A673 (cell line): ENCODE measurements at regions not wholly inside any gene's neighbourhood (a gene's known extent, or its start where the extent isn't known, plus 50 kb on each side); places are given as distances from the start of the nearest gene placed in this dataset.

Experiments
- BruUV-seq: library from RNA; stranded (reverse); fragments of 400-500 nt; replicated peaks from 2 replicates; lab custom pipeline; 2021; lab: Mats Ljungman, UMichigan
- CTCF ChIA-PET: fragments of 300-600 bp; sonication (Branson Sonifier 250); formaldehyde crosslinking; loops from one replicate; lab custom pipeline; 2022; ENCODE audit warnings: antibody characterized with exemption; lab: Charles Lee
- POLR2A ChIA-PET: fragments of 300-600 bp; sonication (Branson Sonifier 250); formaldehyde crosslinking; loops from one replicate; lab custom pipeline; 2022; ENCODE audit warnings: antibody characterized with exemption; ENCODE audit not compliant: low non-redundant PET; lab: Charles Lee
- DNase-seq: peaks from one replicate; pipeline ENCODE4 v3.0.0-alpha.2; 2015; ENCODE audit warnings: low spot score
- H3K27ac ChIP-seq: fragments of 200-600 bp; sonication (generic); 2 replicates; pipeline ENCODE4 v1.5.1; 2016; ENCODE audit warnings: mixed run types, low read depth, mild to moderate bottlenecking, mixed read lengths, antibody characterized with exemption, low read length; ENCODE audit not compliant: poor library complexity, severe bottlenecking
- H3K27me3 ChIP-seq: fragments of 200-600 bp; sonication (generic); replicated peaks from 2 replicates; pipeline ENCODE4 v1.6.1; 2017; ENCODE audit warnings: mixed run types, low read depth, mild to moderate bottlenecking, mixed read lengths, antibody characterized with exemption, low read length; ENCODE audit not compliant: insufficient read depth, poor library complexity
- H3K36me3 ChIP-seq: fragments of 200-600 bp; sonication (generic); 2 replicates; pipeline ENCODE4 v1.6.1; 2016; ENCODE audit warnings: mixed run types, mild to moderate bottlenecking, mixed read lengths, antibody characterized with exemption, low read length; ENCODE audit not compliant: insufficient read depth, poor library complexity, severe bottlenecking
- H3K4me1 ChIP-seq: fragments of 200-600 bp; sonication (generic); 2 replicates; pipeline ENCODE4 v1.6.1; 2017; ENCODE audit warnings: mixed run types, mild to moderate bottlenecking, mixed read lengths, antibody characterized with exemption, low read length; ENCODE audit not compliant: insufficient read depth, poor library complexity, severe bottlenecking
- H3K4me3 ChIP-seq: fragments of 200-600 bp; sonication (generic); 2 replicates; pipeline ENCODE4 v1.5.1; 2016; ENCODE audit warnings: low read depth, mixed run types, mild to moderate bottlenecking, mixed read lengths, low read length; ENCODE audit not compliant: poor library complexity, severe bottlenecking
- H3K9me3 ChIP-seq: fragments of 200-600 bp; sonication (generic); 2 replicates; pipeline ENCODE4 v1.6.1; 2016; ENCODE audit warnings: mixed run types, low read depth, mild to moderate bottlenecking, mixed read lengths, antibody characterized with exemption, low read length; ENCODE audit not compliant: poor library complexity, severe bottlenecking
- CTCF ChIP-seq: fragments of 300-800, 200-600 bp; sonication (generic); conservative IDR thresholded peaks from 2 replicates; pipeline ENCODE4 v1.5.1; 2017; ENCODE audit warnings: low read depth, mild to moderate bottlenecking, antibody characterized with exemption, low read length, moderate library complexity, mixed read lengths
- EZH2 ChIP-seq: fragments of 200-600 bp; sonication (generic); IDR thresholded peaks from 2 replicates; pipeline ENCODE4 v1.6.1; 2017; ENCODE audit warnings: borderline replicate concordance, low read depth, mild to moderate bottlenecking, mixed read lengths, antibody characterized with exemption, low read length; ENCODE audit not compliant: poor library complexity, severe bottlenecking
- intact Hi-C: fragments of 100-400 bp; cut with micrococcal nuclease; formaldehyde crosslinking; loops from one replicate; pipeline ENCODE4 v1.10.0; 2022; ENCODE audit not compliant: unreplicated experiment

- intact Hi-C loops, result no loop called here
- Histone ChIP-seq H3K4me3 (no peak overlapping the region), H3K27me3 (no peaks in the 10 kb centered on the region), H3K9me3 (no peaks in the 10 kb centered on the region), H3K27ac (peak overlapping the region; percentile 44), H3K4me1 (peaks cover 26% of the 10 kb centered on the region), H3K36me3 (no peaks in the 10 kb centered on the region)
- BruUV-seq, result no TSS peak
- POLR2A ChIA-PET, result interaction anchor here (0.5 kb wide), 1 partner anchor 1503 kb away, joined by 13 read pairs; no protein-coding TSS in a partner anchor
- CTCF ChIA-PET, result no interaction called here
- DNase-seq, result no peak
- TF ChIP-seq CTCF, result no peak
These were observed 98.4 kb upstream of the LINGO1 start for GRCh38 chr15:77731067-77731466.

- H3K27me3 ChIP-seq, result no peaks in the 10 kb centered on the region
- TF ChIP-seq CTCF, result no peak
- TF ChIP-seq EZH2, result no peak
- no peak overlapping the region for H3K4me3 ChIP-seq
- BruUV-seq, result no TSS peak
- peak overlapping the region; percentile 50 for H3K27ac ChIP-seq
- no peak for DNase-seq
- ChIA-PET CTCF (no interaction called here), POLR2A (no interaction called here)
- peaks cover 1% of the 10 kb centered on the region for H3K4me1 ChIP-seq
- H3K9me3 ChIP-seq, result no peaks in the 10 kb centered on the region
- intact Hi-C loops, result no loop called here
- H3K36me3 ChIP-seq, result no peaks in the 10 kb centered on the region
These were observed 95.1 kb upstream of the LINGO1 start for GRCh38 chr15:77727635-77728304.

GRCh38 chr15:77724715-77725114, 92.0 kb upstream of the LINGO1 start:
- peak overlapping the region; percentile 5 for H3K27ac ChIP-seq
- H3K36me3 ChIP-seq, result no peaks in the 10 kb centered on the region
- TF ChIP-seq CTCF (no peak), EZH2 (no peak)
- H3K27me3 ChIP-seq, result no peaks in the 10 kb centered on the region
- POLR2A ChIA-PET, result no interaction called here
- BruUV-seq, result no TSS peak
- intact Hi-C loops, result no loop called here
- H3K4me1 ChIP-seq, result peaks cover 19% of the 10 kb centered on the region
- no peak for DNase-seq
- no peaks in the 10 kb centered on the region for H3K9me3 ChIP-seq
- H3K4me3 ChIP-seq, result no peak overlapping the region
- CTCF ChIA-PET, result no interaction called here
